ENCODE measurements at regions not wholly inside any gene's neighbourhood (a gene's known extent, or its start where the extent isn't known, plus 50 kb on each side); places are given as distances from the start of the nearest gene placed in this dataset.

GRCh38 chr16:29230671-29231096 is 175.8 kb downstream of the NPIPB11 start:
- TF ChIP-seq, protein P1, sequence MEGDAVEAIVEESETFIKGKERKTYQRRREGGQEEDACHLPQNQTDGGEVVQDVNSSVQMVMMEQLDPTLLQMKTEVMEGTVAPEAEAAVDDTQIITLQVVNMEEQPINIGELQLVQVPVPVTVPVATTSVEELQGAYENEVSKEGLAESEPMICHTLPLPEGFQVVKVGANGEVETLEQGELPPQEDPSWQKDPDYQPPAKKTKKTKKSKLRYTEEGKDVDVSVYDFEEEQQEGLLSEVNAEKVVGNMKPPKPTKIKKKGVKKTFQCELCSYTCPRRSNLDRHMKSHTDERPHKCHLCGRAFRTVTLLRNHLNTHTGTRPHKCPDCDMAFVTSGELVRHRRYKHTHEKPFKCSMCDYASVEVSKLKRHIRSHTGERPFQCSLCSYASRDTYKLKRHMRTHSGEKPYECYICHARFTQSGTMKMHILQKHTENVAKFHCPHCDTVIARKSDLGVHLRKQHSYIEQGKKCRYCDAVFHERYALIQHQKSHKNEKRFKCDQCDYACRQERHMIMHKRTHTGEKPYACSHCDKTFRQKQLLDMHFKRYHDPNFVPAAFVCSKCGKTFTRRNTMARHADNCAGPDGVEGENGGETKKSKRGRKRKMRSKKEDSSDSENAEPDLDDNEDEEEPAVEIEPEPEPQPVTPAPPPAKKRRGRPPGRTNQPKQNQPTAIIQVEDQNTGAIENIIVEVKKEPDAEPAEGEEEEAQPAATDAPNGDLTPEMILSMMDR (IDR thresholded peaks at IDR 0.05; ENCODE audit: insufficient read depth, low read length, poor library complexity, severe bottlenecking), result no peak
- TF ChIP-seq EZH2phosphoT487 (conservative IDR thresholded peaks at IDR 0.05; ENCODE audit: low read length), result no peak
